GM18858 (cell line): ENCODE measurements at regions not wholly inside any gene's neighbourhood (a gene's known extent, or its start where the extent isn't known, plus 50 kb on each side); places are given as distances from the start of the nearest gene placed in this dataset.

Experiments
- ATAC-seq: cut with Tn5 transposase; IDR thresholded peaks from one replicate; pipeline ENCODE4 v1.9.1; 2021; ENCODE audit not compliant: unreplicated experiment

GRCh38 chr5:174159327-174160114, 114.0 kb downstream of the NSG2 start:
- no peak for ATAC-seq

GRCh38 chr5:174165406-174165805, 119.9 kb downstream of the NSG2 start:
- no peak for ATAC-seq

GRCh38 chr5:174166231-174167079, 120.9 kb downstream of the NSG2 start:
- no peak for ATAC-seq

- ATAC-seq, result no peak
These were observed 121.8 kb downstream of the NSG2 start for GRCh38 chr5:174167080-174167910.

GRCh38 chr5:174172152-174172551, 126.6 kb downstream of the NSG2 start:
- ATAC-seq, result no peak

- no peak for ATAC-seq
These were observed 127.1 kb downstream of the NSG2 start for GRCh38 chr5:174172566-174172965.

GRCh38 chr5:174173766-174174165, 128.3 kb downstream of the NSG2 start:
- no peak for ATAC-seq

- no peak for ATAC-seq
These were observed 130.3 kb downstream of the NSG2 start for GRCh38 chr5:174175716-174176268.

GRCh38 chr5:174176511-174176910, 131.0 kb downstream of the NSG2 start:
- no peak for ATAC-seq

GRCh38 chr5:174177531-174177930, 132.0 kb downstream of the NSG2 start:
- ATAC-seq, result no peak

GRCh38 chr5:174177976-174178605, 132.6 kb downstream of the NSG2 start:
- ATAC-seq, result no peak

GRCh38 chr5:174180639-174181038, 135.1 kb downstream of the NSG2 start:
- ATAC-seq, result no peak

GRCh38 chr5:174182111-174182510, 136.6 kb downstream of the NSG2 start:
- no peak for ATAC-seq

GRCh38 chr5:174183701-174184100, 138.2 kb downstream of the NSG2 start:
- ATAC-seq, result no peak

GRCh38 chr5:174185506-174185905, 140.0 kb downstream of the NSG2 start:
- no peak for ATAC-seq

- no peak for ATAC-seq
These were observed 140.7 kb downstream of the NSG2 start for GRCh38 chr5:174186096-174186695.

- no peak for ATAC-seq
These were observed 141.5 kb downstream of the NSG2 start for GRCh38 chr5:174187001-174187400.

- no peak for ATAC-seq
These were observed 142.0 kb downstream of the NSG2 start for GRCh38 chr5:174187481-174187880.

- ATAC-seq, result no peak
These were observed 142.8 kb downstream of the NSG2 start for GRCh38 chr5:174188295-174188694.
